ACHN (cell line): ENCODE measurements at regions not wholly inside any gene's neighbourhood (a gene's known extent, or its start where the extent isn't known, plus 50 kb on each side); places are given as distances from the start of the nearest gene placed in this dataset.
A peak's percentile ranks its signal among the peaks of the same experiment; 100 is the strongest.
"Not testable (repeated sequence)": the region's sequence is repeated elsewhere in the genome, so short reads cannot be mapped to it uniquely, and the experiment has no call there.

Source experiments
- DNase-seq: peaks from one replicate; pipeline ENCODE4 v3.0.0-alpha.2; 2015
- in situ Hi-C: cut with HindIII; loops from 2 replicates; pipeline ENCODE4 v1.10.0; 2017; ENCODE audit warnings: low sequenced_read_pairs, low pct_ligation_motif_present, low pct_unique_long_range_greater_than_20kb

DNA sequence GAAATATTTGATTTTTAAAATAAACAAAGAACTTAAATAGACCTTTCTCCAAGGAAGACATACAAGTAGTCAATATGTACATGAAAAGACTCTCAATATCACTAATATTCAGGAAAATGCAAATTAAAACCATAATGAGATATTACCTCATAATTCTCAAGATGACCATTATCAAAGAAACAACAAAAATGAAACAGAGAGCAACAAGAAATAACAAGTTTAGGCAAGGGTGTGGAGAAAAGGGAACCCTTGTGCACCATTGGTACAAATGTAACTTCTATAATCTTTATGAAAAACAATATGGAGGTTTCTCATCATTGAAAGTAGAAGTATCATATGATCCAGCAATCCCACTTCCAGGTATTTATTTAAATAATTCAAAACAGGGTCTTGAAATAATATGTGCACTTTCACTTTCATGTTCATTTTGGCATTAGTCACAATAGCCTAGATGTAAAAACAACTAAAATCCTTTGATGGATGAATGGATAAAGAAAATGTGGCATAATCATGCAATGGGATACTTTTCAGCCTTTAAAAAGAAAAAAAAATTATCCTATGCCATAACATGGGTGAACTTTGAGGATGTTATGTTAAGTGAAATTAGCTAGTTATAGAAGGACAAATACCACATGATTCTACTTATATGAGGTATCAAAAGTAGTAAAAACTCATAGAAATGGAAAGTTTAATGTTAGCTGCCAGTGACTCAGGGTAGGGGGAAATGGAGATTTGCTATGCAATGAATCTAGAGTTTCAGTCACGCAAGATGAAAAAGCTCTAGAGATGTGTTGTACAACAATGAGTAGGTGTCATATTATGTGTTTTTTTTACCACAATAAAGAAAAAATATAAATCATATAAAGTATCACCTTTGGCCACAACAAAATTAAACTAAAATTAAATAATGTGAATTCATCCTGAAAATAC is 114.5 kb upstream of the LYPLAL1 start:
- in situ Hi-C loops: no loop called here
- no peak for DNase-seq

DNA sequence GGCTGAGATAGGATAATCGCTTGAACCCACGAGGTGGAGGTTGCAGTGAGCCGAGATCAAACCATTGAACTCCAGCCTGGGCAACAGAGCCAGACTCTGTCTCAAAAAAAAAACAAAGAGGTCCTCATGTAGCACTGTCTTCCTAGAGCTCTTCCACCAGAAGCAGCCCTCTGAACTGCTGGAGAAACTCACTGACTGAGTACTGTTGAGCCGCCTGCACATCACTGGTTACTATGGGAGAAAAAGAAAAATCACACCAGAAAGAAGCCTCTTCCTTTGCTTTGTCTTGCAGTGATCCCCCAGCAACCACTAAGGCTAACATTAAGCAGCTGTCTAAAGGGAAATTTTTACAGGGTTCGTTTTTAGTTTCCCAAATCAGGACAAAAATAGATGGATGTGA is 112.9 kb upstream of the LYPLAL1 start:
- DNase-seq: no peak
- in situ Hi-C loops: no loop called here

DNA sequence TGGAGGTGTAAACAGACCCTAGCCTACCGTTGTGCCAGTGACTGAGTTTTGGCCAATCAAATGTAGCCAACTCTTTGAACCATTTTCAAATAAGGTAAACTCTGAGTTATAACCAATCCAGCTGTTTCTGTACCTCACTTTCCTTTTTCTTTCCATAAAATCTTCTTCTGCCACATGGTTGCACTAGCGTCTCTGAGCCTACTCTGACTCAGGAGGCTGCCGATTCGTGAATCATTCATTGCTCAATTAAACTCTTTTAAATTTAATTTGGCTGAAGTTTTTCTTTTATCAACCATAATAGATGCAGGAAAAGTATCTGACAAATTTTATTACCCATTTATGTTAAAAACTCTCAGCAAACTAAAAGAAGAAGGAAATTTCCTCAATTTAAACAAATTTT is 111.5 kb upstream of the LYPLAL1 start:
- DNase-seq: no peak
- in situ Hi-C loops: no loop called here

DNA sequence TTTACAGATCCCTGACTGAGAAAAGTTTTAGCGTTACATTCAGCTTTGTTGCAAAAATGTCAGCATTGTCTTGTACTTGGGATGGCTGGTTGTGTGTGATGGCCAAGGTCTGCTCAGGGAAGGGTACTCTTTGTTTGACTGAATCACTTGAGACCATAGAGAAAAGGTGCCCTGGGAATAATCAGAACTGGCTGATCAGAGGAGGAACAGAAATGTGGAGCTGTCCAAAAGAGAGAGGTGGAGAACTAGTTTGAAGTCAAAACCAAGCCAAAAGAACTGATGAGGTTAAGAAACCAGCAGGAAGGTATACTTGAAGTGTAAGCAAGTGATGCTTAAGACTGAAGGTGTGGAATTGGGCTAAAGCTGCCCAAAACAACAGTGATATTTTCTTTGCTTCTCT is 107.6 kb upstream of the LYPLAL1 start:
- no peak for DNase-seq
- in situ Hi-C loops: no loop called here

DNA sequence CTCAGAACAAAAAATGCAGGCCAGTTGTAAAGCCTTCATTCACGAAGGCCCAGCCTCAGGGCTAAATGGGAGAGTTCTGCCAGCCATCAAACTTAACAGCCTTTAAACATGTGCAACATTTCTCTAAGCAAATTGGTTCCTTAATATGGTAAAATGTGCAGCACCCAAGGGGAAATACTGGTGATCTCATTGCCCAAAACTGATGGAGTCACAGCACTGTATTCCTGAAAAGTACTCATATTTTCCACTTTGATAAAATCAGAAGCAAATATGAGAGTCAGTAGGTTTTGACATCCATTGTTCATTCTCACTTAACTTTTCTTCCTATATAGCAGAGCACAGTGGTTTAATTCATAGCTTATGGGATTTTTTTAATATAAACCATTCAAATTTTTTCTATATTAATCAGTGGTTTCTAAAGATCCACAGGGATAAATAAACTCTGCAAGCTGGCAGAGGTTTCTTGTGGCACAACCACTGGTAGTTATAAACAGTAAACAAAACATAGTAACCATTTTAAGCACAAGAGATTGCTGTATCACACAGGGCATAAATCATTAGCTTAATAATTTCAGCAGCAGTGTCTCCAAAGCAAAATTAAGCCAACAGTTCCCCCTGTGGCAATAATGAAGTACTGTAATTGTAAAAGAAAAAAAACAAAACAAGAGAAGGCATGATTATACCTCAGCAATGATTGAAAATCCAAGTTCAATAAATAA is 106.9 kb upstream of the LYPLAL1 start:
- DNase-seq: peak; percentile 74
- in situ Hi-C loops: no loop called here

DNA sequence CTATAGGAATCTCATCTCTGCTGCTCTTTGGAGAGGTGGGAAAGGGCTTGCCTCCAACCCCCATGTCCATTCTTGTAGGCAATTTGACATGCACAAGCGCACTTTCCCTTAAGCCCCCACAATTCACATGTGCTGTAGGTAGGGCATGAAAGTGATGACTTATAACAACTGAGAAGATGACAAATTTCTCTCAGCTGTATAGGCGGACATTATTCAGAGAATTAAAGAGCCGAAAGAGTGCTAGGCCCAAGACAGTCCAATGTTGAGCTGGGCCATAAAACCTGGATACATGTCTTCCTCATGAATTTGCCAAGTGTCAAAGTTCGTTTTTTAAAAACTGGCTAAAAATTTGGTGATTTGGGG is 106.3 kb upstream of the LYPLAL1 start:
- no peak for DNase-seq
- in situ Hi-C loops: no loop called here

DNA sequence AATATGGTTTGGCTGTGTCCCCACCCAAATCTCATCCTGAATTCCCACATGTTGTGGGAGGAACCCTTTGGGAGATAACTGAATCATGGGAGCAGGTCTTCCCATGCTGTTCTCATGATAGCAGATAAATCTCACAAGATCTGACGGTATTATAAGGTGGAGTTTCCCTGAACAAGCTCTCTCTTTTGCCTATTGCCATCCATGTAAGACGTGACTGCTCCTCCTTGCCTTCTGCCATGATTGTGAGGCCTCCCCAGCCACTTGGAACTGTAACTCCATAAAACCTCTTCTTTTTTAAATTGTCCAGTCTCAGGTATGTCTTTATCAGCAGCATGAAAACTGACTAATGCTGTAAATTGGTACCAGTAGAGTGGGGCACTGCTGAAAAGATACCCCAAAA is 103.3 kb upstream of the LYPLAL1 start:
- in situ Hi-C loops: not testable (repeated sequence)

DNA sequence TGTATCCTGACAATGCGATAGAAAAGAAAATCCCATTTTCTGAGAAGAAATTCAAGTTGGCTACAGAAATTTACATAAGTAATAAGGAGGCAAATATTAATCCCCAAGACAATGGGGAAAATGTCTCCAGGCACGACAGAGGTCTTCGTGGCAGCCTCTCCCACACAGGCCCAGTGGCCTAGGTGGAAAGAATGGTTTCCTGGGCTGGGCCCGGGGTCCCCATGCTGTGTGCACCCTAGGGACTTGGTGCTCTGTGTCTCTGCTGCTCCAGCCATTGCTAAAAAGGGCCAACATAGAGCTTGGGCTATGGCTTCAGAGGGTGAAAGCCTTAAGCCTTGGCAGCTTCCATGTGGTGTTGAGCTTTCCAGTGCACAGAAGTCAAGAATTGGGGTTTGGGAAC is 102.5 kb upstream of the LYPLAL1 start:
- in situ Hi-C loops: no loop called here
- DNase-seq: no peak

More for the DNA sequence above, 103.3 kb upstream of the LYPLAL1 start:
- not testable (repeated sequence) for DNase-seq

DNA sequence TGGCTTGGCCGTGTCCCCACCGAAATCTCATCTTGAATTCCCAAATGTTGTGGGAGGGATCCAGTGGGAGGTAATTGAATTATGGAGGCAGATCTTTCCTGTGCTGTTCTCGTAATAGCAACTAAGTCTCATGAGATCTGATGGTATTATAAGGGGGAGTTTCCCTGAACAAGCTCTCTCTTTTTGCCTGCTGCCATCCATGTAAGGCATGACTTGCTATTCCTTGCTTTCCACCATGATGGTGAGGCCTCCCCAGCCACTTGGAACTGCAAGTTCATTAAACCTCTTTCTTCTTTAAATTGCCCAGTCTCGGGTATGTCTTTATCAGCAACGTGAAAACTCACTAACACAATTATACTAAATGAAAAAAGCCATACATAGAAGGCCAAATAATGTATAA is 101.3 kb upstream of the LYPLAL1 start:
- DNase-seq: no peak
- in situ Hi-C loops: no loop called here

DNA sequence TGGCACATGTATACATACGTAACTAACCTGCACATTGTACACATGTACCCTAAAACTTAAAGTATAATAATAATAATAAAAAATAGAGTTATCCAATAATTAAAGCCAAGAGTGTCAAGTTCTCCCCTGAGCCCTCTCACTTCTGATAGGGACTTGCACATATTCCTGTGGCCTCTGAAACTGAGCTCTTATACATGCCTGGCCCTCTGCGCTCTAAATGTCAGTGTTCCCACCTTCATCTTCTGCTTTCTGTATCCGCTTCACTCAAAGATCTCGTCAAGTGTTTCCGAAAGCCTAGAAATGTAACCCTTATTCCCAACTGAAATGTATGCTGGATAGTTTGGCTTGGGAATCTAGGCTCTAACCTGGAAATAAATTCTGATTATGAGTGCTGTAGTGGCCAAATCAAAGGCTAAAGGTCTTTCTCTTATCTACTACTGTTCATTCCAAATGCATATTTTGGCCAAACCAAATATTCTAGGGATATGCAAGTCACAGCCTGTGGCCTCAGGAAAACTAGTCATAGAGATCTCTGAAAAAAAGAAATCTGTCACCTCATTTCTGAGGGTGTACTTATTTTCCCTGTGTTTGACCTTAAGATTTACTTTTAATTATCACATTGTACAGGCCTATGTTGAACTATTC is 99.5 kb upstream of the LYPLAL1 start:
- in situ Hi-C loops: no loop called here

DNA sequence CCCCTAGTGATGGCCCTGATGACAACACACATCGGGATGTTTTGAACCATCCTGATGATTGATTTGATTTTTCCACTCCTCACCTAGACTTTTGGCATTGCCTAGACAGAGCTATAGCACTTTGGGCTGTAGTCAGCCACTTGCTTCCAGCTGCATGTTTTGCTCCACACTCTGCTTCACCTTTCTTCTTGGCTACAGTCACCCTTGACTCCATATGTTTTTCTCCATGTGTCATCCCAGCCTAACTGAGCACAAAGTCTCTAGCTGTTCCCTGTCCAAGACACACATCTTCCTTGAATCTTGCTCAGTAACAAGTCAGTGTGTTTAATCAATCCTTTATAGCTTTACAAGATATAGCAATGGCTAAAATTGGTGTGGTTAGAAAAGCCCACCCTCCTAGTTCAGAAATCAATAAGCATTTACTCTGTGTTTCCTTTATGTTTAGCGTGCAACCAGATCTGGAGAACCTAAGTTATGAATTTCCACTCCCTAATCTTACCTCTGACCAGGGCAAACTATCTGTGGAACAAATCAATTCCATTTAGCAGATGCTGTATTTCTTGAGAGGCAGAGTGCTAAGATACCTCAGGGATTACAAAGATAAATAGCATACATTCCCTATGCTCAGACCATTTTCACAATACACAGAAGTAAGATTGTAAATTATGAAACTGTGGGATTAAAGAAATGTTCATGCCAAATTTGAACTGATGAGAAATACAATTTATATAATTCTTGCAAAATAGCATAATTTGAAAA is 98.4 kb upstream of the LYPLAL1 start:
- in situ Hi-C loops: no loop called here
- DNase-seq: no peak

More for the DNA sequence above, 99.5 kb upstream of the LYPLAL1 start:
- DNase-seq: no peak

DNA sequence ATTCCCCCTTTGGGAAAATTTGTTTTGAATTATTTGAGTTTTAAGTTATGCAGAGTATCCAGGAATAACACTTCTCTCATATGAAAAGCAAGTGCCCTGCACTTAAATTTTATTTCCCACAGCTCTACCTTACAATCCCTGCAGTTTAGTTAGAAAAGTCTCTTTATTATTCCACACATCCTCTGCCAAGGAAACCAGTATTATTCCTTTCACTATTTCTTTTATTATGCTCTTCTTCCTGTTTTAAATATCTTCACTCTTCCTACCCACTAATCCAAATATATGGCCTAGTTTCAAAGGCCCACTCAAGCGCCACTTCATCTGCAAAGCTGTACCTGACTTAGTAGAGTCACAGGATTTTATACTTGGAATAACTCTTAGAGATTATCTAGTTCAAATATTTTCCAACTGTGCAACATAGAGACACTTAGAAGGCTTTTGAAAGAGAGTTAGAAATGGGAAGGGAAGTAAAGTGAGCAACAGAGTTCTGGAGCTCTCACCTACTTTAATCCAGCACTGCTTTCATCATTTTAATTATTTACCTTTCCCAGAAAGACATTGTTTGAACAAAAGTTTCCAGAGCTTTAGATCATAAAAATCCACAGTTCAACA is 97.2 kb upstream of the LYPLAL1 start:
- in situ Hi-C loops: no loop called here
- DNase-seq: no peak

DNA sequence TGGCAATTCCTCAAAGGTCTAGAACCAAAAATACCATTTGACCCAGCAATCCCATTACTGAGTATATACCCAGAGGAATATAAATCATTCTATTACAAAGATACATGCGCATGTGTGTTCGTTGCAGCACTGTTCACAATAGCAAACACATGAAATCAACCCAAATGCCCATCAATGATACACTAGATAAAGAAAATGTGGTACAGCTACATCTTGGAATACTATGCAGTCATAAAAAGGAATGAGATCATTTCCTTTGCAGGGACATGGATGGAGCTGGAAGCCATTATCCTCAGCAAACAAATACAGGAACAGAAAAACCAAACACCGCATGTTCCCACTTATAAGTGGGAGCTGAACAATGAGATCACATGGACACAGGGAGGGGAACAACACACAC is 95.9 kb upstream of the LYPLAL1 start:
- DNase-seq, in situ Hi-C loops: not testable (repeated sequence)

DNA sequence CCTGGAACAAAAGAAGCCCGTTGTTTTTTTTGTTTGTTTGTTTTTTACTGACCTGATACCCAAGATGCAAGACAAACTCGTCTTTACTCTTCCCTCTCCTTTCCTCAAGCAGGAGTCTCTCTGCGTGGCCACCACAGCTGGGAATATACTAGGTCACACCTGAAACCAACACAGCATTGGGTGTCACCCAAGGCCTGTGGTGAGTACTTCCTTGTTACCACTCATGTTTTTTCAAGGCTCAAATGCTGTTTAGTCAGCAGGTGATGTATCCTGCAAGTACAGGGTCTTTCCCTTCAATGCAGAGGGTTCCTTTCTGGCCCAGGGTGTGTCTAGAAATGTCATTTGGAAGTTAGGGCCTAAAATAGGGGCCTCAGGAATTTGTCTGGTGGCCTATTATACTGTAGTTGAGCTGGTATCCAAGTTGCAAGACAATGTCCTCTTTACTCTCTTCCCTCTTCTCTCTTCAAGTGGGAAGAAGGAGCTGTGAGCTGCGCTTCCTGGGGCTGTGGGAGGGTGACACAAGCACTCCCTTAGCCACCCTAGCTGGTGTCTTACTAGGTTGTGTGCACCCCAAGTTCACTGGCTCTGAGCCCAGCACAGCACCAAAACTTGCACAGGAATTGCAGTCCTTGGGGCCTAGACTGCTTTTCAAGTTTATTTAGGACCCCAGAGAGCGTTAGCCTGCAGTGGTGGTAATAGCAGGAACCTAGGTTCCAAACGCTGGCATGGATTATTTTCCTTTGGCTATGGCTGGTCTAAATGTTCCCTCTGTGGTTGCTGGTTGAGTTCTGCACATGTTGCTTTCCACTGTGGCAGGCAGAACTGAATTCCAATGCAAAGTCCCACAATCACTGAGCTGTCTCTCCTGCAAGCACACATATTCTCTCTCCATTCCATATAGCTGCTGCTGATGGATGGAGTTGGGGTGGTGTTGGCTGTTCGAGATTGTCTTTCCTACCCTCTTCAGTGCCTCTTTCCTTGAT is 91.4 kb upstream of the LYPLAL1 start:
- in situ Hi-C loops: no loop called here
- DNase-seq: no peak

DNA sequence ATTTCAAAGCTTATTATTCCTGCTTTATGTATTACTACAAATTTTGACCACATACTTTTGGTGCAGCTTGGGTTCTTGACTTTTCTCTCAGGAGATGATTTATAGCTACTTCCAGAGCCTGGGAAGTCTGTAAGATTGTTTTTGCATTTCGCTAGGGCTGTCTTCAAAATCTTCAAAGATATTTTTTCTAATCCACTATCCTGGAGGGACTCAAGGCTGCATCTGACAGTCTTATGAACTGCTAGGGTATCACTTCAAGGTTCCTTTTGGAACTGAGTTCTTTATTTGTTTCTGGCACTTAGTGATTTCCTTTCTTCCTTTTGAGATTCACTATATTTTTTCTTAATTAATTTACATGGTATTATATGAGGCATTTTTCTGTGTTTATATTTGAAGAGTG is 90.0 kb upstream of the LYPLAL1 start:
- DNase-seq: no peak
- in situ Hi-C loops: no loop called here

DNA sequence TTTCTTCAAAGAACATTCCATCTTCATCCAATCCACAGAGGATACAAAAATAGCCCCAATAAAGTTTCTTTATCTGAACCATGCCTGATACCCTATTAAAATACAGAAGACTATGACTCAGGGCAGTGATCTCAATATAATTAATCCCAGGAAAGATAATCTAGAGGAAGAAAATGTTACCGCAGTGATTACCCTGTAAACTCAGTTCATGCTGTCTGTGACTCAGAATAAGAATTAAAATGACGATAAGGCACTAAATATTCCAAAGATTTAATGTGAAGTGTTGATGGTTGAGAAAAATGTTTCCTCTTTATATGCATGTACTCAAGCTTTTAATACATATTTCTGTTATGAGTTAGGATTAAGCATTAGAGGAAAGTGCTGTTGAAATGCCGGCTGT is 88.6 kb upstream of the LYPLAL1 start:
- no peak for DNase-seq
- in situ Hi-C loops: no loop called here

DNA sequence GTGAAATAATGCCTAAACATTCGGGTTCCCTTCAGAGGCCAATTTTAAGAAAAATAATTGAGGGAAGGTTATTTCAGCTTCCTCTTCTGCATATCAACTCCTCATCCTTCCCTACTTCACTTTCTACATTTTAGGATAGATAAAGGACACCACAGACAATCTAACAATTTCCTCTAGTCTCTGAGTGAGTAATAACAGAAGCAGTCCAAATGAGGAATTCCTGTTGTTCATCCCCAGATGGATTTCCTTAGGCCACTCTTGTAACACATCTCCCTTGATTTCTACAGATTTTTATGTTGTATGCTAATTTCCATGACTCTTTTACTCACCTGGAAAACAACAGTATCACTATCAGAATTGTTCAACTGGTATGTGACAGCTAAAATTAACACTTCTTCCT is 87.7 kb upstream of the LYPLAL1 start:
- in situ Hi-C loops: no loop called here
- no peak for DNase-seq
